Natural killer cell treated with Interleukin-12 subunit alpha and Interleukin-12 subunit beta and Interleukin-15 and Interleukin-18, amount 100 ng/mL, for 72 hours (primary cell): ENCODE measurements at regions not wholly inside any gene's neighbourhood (a gene's known extent, or its start where the extent isn't known, plus 50 kb on each side); places are given as distances from the start of the nearest gene placed in this dataset.

Experiments used
- ATAC-seq, 2 donors: fragments of 150-1000 bp; cut with Tn5 transposase in 1 of 2; sonication (Bioruptor Pico), chemical (Tn5 transposase) in 1 of 2; 2 replicates each; pipeline ENCODE4 v1.10.0; 2021
- DNase-seq: peaks from one replicate; pipeline ENCODE4 v3.0.0; 2022; ENCODE audit warnings: low spot score
- H3K27ac Mint-ChIP-seq, 2 donors: 1 replicate in 1 of 2; 2 replicates in 1 of 2; pipeline ENCODE4 v1.8.0; 2022; ENCODE audit warnings: mixed read lengths in 2 of 2, mild to moderate bottlenecking in 1 of 2, moderate library complexity in 1 of 2
- H3K27me3 Mint-ChIP-seq, 2 donors: 1 replicate in 1 of 2; 2 replicates in 1 of 2; pipeline ENCODE4 v1.8.0; 2022; ENCODE audit warnings: mixed read lengths in 2 of 2
- H3K36me3 Mint-ChIP-seq: one replicate; pipeline ENCODE4 v1.8.0; 2022; ENCODE audit warnings: mixed read lengths
- H3K4me1 Mint-ChIP-seq, 2 donors: 1 replicate in 1 of 2; 2 replicates in 1 of 2; pipeline ENCODE4 v1.8.0; 2022; ENCODE audit warnings: low read depth in 2 of 2, mixed read lengths in 2 of 2, mild to moderate bottlenecking in 1 of 2
- H3K4me3 Mint-ChIP-seq: one replicate; pipeline ENCODE4 v1.8.0; 2022; ENCODE audit warnings: mixed read lengths
- H3K9me3 Mint-ChIP-seq: 2 replicates; pipeline ENCODE4 v1.8.0; 2022; ENCODE audit warnings: mixed read lengths

GRCh38 chr5:2250365-2250950 lies 367.7 kb upstream of the IRX4 start:
- DNase-seq (no peak), ATAC-seq (no peak)
- no peak overlapping the region for H3K4me3 Mint-ChIP-seq
- H3K27me3 Mint-ChIP-seq, result peaks cover 0 to 23% of the 10 kb centered on the region in 2 donors
- no peaks in the 10 kb centered on the region for H3K4me1 Mint-ChIP-seq
- no peak overlapping the region for H3K27ac Mint-ChIP-seq
- H3K9me3 Mint-ChIP-seq, result peaks cover 2% of the 10 kb centered on the region
- H3K36me3 Mint-ChIP-seq, result no peaks in the 10 kb centered on the region

GRCh38 chr5:2249442-2249841 lies 366.7 kb upstream of the IRX4 start:
- Mint-ChIP-seq H3K36me3 (no peaks in the 10 kb centered on the region), H3K27ac (no peak overlapping the region), H3K4me1 (no peaks in the 10 kb centered on the region), H3K4me3 (no peak overlapping the region), H3K27me3 (peaks cover 0 to 23% of the 10 kb centered on the region in 2 donors), H3K9me3 (peaks cover 2% of the 10 kb centered on the region)
- peak in 1 of 2 donors; percentile 38 for ATAC-seq
- no peak for DNase-seq

- Mint-ChIP-seq H3K4me1 (no peaks in the 10 kb centered on the region), H3K9me3 (peaks cover 2% of the 10 kb centered on the region), H3K27ac (no peak overlapping the region), H3K4me3 (no peak overlapping the region), H3K27me3 (peaks cover 0 to 23% of the 10 kb centered on the region in 2 donors), H3K36me3 (no peaks in the 10 kb centered on the region)
- no peak for ATAC-seq
- no peak for DNase-seq
Observed at GRCh38 chr5:2249026-2249425, 366.3 kb upstream of the IRX4 start.

- Mint-ChIP-seq H3K4me3 (no peak overlapping the region), H3K4me1 (no peaks in the 10 kb centered on the region), H3K27me3 (peaks cover 0 to 11% of the 10 kb centered on the region in 2 donors), H3K27ac (no peak overlapping the region), H3K36me3 (no peaks in the 10 kb centered on the region), H3K9me3 (peaks cover 2% of the 10 kb centered on the region)
- no peak for ATAC-seq
- DNase-seq, result no peak
Observed at GRCh38 chr5:2242539-2242938, 359.8 kb upstream of the IRX4 start.

DNA sequence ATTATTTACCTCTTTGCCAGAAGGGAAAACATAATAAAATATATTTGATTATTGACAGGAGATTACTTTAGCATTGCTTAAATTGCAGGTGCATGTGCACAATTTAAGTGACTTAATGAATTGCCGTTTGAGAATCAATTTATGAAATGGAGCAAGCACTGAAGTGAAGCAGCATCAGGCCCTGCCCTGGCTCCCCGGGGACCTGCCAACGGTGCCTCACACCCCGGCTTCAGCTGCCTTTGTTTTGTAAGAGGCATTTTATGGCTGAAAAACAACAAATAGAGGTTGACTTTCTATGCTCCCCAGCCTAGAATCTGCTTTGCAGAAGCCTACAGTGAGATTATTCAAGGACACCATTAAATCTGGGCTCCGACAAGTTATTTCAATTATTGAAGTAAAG lies 359.1 kb upstream of the IRX4 start:
- no peaks in the 10 kb centered on the region for H3K4me1 Mint-ChIP-seq
- ATAC-seq, result no peak

DNA sequence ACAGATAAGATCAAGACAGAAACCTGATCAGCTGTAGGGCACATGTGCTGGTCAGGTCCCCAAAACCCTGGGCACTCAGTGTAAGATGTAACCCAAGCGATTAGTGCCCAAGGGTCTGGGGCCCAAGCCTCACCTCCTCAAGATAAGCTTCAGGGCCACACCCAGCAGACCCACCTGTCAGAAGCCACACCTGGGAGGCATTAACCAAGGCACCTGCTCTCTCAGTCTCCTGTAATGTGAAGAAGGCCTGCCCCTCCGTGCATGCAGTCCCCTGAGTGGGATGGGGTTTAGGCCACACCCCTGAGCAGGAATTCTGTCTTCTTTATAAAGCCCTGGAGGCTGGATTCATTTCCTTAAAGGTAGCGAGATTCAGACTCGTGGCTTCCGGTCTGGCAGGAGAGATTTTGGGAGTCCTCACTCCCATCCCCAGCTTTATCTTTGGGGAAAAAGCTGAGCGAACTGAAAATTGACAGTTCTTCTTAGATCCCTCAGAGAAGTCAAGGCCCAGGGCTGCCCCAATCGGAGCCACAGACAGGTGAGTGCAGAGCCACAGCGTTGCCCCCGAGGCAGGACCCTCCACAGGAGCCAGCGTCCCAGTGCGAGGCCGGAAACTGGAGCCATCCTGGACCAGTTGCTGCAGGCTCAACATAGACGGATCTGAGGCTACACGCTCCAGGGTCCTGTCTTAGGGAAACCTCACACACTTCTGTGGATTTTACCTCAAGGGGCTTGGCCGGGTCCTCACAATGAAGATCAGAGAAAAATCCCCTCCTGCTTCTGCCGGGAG lies 357.6 kb upstream of the IRX4 start:
- H3K27me3 Mint-ChIP-seq, result peaks cover 0 to 8% of the 10 kb centered on the region in 2 donors
- no peak for DNase-seq
- no peak overlapping the region for H3K4me3 Mint-ChIP-seq
- no peak for ATAC-seq
- H3K4me1 Mint-ChIP-seq, result no peaks in the 10 kb centered on the region
- peaks cover 12% of the 10 kb centered on the region for H3K36me3 Mint-ChIP-seq
- H3K9me3 Mint-ChIP-seq, result peaks cover 7% of the 10 kb centered on the region
- H3K27ac Mint-ChIP-seq, result no peak overlapping the region

More for the DNA sequence above, 359.1 kb upstream of the IRX4 start:
- Mint-ChIP-seq H3K4me3 (no peak overlapping the region), H3K36me3 (peaks cover 2% of the 10 kb centered on the region), H3K27me3 (peaks cover 0 to 4% of the 10 kb centered on the region in 2 donors), H3K9me3 (peaks cover 8% of the 10 kb centered on the region), H3K27ac (no peak overlapping the region)
- DNase-seq, result no peak

GRCh38 chr5:2239201-2239910 lies 356.6 kb upstream of the IRX4 start:
- Mint-ChIP-seq H3K27me3 (peaks cover 0 to 11% of the 10 kb centered on the region in 2 donors), H3K27ac (no peak overlapping the region), H3K4me3 (no peak overlapping the region)

GRCh38 chr5:2238732-2239131 lies 356.0 kb upstream of the IRX4 start:
- Mint-ChIP-seq H3K4me3 (no peak overlapping the region), H3K27ac (no peak overlapping the region), H3K36me3 (peaks cover 21% of the 10 kb centered on the region), H3K9me3 (peaks cover 17% of the 10 kb centered on the region), H3K4me1 (no peaks in the 10 kb centered on the region), H3K27me3 (peaks cover 0 to 16% of the 10 kb centered on the region in 2 donors)
- ATAC-seq (no peak), DNase-seq (no peak)

More at GRCh38 chr5:2239201-2239910, 356.6 kb upstream of the IRX4 start:
- no peak for ATAC-seq
- Mint-ChIP-seq H3K9me3 (peaks cover 13% of the 10 kb centered on the region), H3K4me1 (no peaks in the 10 kb centered on the region), H3K36me3 (peaks cover 19% of the 10 kb centered on the region)
- DNase-seq, result no peak

DNA sequence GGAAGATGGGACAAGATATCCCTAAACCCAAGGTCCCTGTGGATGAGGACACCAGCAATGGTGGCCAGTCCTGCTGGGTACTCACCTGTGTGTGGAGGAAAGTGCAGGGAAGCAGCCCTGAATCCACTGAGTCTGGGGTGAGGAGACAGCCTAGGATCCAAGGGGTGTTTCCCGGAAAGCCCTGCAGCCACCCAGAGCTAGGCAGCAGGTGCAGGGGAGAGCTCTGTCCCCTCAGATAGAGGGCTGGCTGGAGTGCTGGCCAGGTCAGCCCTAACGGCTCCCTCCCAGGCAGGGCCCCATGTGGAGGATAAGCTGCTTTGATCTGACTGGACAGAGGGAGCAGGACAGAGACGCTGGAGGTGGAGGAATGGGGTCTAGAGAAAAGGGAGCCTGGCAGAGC lies 344.7 kb upstream of the IRX4 start:
- H3K27ac Mint-ChIP-seq, result no peak overlapping the region
- ATAC-seq, result no peak
- no peaks in the 10 kb centered on the region for H3K9me3 Mint-ChIP-seq
- H3K36me3 Mint-ChIP-seq, result no peaks in the 10 kb centered on the region
- H3K4me1 Mint-ChIP-seq, result no peaks in the 10 kb centered on the region
- H3K27me3 Mint-ChIP-seq, result peaks cover 4 to 21% of the 10 kb centered on the region in 2 donors
- DNase-seq, result no peak
- no peak overlapping the region for H3K4me3 Mint-ChIP-seq

GRCh38 chr5:2224689-2225088 lies 342.0 kb upstream of the IRX4 start:
- ATAC-seq, result no peak
- H3K4me3 Mint-ChIP-seq, result no peak overlapping the region

GRCh38 chr5:2223303-2223702 lies 340.6 kb upstream of the IRX4 start:
- DNase-seq, result no peak
- H3K27me3 Mint-ChIP-seq, result peaks cover 2 to 15% of the 10 kb centered on the region in 2 donors
- ATAC-seq, result no peak
- no peaks in the 10 kb centered on the region for H3K4me1 Mint-ChIP-seq
- no peak overlapping the region for H3K27ac Mint-ChIP-seq
- H3K36me3 Mint-ChIP-seq, result no peaks in the 10 kb centered on the region
- H3K4me3 Mint-ChIP-seq, result no peak overlapping the region
- no peaks in the 10 kb centered on the region for H3K9me3 Mint-ChIP-seq

More at GRCh38 chr5:2224689-2225088, 342.0 kb upstream of the IRX4 start:
- Mint-ChIP-seq H3K27me3 (peaks cover 2 to 13% of the 10 kb centered on the region in 2 donors), H3K36me3 (no peaks in the 10 kb centered on the region), H3K4me1 (no peaks in the 10 kb centered on the region), H3K9me3 (no peaks in the 10 kb centered on the region), H3K27ac (no peak overlapping the region)
- DNase-seq, result no peak

DNA sequence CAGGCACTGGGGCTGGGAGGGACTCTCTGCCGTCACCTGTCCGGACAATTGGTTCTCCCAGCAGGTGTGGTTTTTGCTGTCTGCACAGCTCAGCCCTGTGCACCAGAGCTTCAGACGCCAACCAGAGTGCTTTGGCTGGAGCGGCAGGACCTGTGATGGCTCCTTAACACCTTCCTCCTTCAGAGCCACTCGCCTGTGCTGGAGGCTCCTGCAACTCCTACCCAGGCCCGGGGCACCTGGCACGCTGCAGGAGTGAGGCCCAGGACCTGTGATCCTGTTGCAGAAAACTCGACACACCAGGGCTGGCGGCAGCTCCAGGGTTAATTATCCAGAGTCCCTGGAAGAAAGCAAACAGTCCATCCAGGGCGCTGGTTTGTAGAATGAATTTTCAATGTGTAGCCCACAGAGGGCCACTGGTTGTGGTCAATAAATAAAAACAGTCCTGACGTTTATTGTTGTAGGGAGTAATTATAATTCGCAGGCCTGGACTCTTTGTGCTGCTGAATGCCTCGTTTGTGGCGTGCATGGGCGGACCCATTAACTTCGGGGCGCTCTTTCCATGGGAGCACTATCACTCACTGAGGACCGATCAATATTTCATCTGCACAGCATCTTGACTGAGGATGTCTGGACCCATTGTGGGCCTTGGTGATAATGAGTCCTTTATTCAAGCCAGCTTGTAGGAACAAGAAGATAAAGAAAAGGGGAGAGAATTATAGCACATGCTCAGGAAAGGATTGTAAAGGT lies 339.7 kb upstream of the IRX4 start:
- Mint-ChIP-seq H3K4me3 (no peak overlapping the region), H3K27me3 (peaks cover 2 to 10% of the 10 kb centered on the region in 2 donors), H3K36me3 (no peaks in the 10 kb centered on the region), H3K9me3 (no peaks in the 10 kb centered on the region), H3K4me1 (no peaks in the 10 kb centered on the region), H3K27ac (no peak overlapping the region)
- ATAC-seq, result peak in 1 of 2 donors; percentile 15
- no peak for DNase-seq

DNA sequence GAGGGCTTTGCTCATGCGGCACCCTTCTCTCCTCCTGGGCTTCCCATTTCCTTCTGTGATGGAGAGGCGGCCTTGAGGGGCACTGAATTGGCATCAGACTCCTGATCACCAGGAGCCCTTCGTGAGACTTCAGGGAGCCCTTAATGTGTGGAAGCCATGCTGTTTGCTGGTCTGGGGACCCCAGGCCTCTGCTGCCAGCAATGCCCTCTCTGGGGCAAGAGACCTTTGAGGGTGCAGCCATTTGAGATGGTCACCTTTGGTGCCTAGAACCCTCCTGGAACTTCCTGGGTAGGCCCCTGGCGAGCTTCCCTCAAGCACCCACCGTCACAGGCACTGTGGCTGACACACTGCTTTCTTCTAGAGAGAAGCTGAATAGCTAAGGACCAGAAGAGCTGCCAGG lies 338.7 kb upstream of the IRX4 start:
- H3K27ac Mint-ChIP-seq, result no peak overlapping the region
- H3K36me3 Mint-ChIP-seq, result no peaks in the 10 kb centered on the region
- DNase-seq, result no peak

More for the DNA sequence above, 338.7 kb upstream of the IRX4 start:
- H3K9me3 Mint-ChIP-seq, result no peaks in the 10 kb centered on the region
- H3K27me3 Mint-ChIP-seq, result peaks cover 2 to 10% of the 10 kb centered on the region in 2 donors
- no peaks in the 10 kb centered on the region for H3K4me1 Mint-ChIP-seq
- H3K4me3 Mint-ChIP-seq, result no peak overlapping the region
- ATAC-seq, result no peak
